HG03520 (cell line): ENCODE measurements at regions not wholly inside any gene's neighbourhood (a gene's known extent, or its start where the extent isn't known, plus 50 kb on each side); places are given as distances from the start of the nearest gene placed in this dataset.
"Not testable (repeated sequence)": the region's sequence is repeated elsewhere in the genome, so short reads cannot be mapped to it uniquely, and the experiment has no call there.

ENCODE experiments used
- ATAC-seq: cut with Tn5 transposase; IDR thresholded peaks from one replicate; pipeline ENCODE4 v1.9.1; 2021; ENCODE audit warnings: mild to moderate bottlenecking, moderate library complexity; ENCODE audit not compliant: unreplicated experiment

GRCh38 chrX:13955975-13956374 is 73.7 kb downstream of the GEMIN8 start:
- ATAC-seq: no peak

- no peak for ATAC-seq
Measured at GRCh38 chrX:13955095-13955647, 74.5 kb downstream of the GEMIN8 start.

GRCh38 chrX:13952581-13952980 is 77.1 kb downstream of the GEMIN8 start:
- no peak for ATAC-seq

GRCh38 chrX:13946223-13946622 is 83.5 kb downstream of the GEMIN8 start:
- not testable (repeated sequence) for ATAC-seq

GRCh38 chrX:13945787-13946186 is 83.9 kb downstream of the GEMIN8 start:
- not testable (repeated sequence) for ATAC-seq

GRCh38 chrX:13940671-13941070 is 89.0 kb downstream of the GEMIN8 start:
- no peak for ATAC-seq

GRCh38 chrX:13939741-13940597 is 89.7 kb downstream of the GEMIN8 start:
- no peak for ATAC-seq

- no peak for ATAC-seq
Measured at GRCh38 chrX:13938829-13939530, 90.7 kb downstream of the GEMIN8 start.

GRCh38 chrX:13938051-13938828 is 91.5 kb downstream of the GEMIN8 start:
- no peak for ATAC-seq

- ATAC-seq: no peak
Measured at GRCh38 chrX:13937370-13938050, 92.2 kb downstream of the GEMIN8 start.

GRCh38 chrX:13936521-13937225 is 93.0 kb downstream of the GEMIN8 start:
- no peak for ATAC-seq

GRCh38 chrX:13934731-13935130 is 95.0 kb downstream of the GEMIN8 start:
- ATAC-seq: no peak

- ATAC-seq: no peak
Measured at GRCh38 chrX:13933851-13934250, 95.8 kb downstream of the GEMIN8 start.

GRCh38 chrX:13933352-13933751 is 96.3 kb downstream of the GEMIN8 start:
- no peak for ATAC-seq

GRCh38 chrX:13932416-13932815 is 97.3 kb downstream of the GEMIN8 start:
- no peak for ATAC-seq

GRCh38 chrX:13927175-13927574 is 102.5 kb downstream of the GEMIN8 start:
- ATAC-seq: no peak

GRCh38 chrX:13923845-13924244 is 105.8 kb downstream of the GEMIN8 start:
- no peak for ATAC-seq

- no peak for ATAC-seq
Measured at GRCh38 chrX:13923289-13923688, 106.4 kb upstream of the GPM6B start.

GRCh38 chrX:13917507-13917906 is 100.6 kb upstream of the GPM6B start:
- ATAC-seq: no peak

- no peak for ATAC-seq
Measured at GRCh38 chrX:13911586-13911985, 94.7 kb upstream of the GPM6B start.
